ENCODE measurements at regions not wholly inside any gene's neighbourhood (a gene's known extent, or its start where the extent isn't known, plus 50 kb on each side); places are given as distances from the start of the nearest gene placed in this dataset.

GRCh38 chr5:93929131-93929530, 187.7 kb upstream of the POU5F2 start:
- TF ChIP-seq ZBTB7A (CRISPR knock-in tag; IDR thresholded peaks at IDR 0.05) = no peak
- TF ChIP-seq ZSCAN20 (CRISPR knock-in tag; IDR thresholded peaks at IDR 0.05; ENCODE audit: borderline replicate concordance) = no peak
- TF ChIP-seq CBX5 (CRISPR knock-in tag; IDR thresholded peaks at IDR 0.05; ENCODE audit: borderline replicate concordance) = no peak
- TF ChIP-seq SNRNP70 (IDR thresholded peaks at IDR 0.05; ENCODE audit: low read depth, low read length) = no peak
- no peak for TF ChIP-seq ATRX (CRISPR knock-in tag; IDR thresholded peaks at IDR 0.05; ENCODE audit: borderline replicate concordance)
- no peak for TF ChIP-seq NR3C1 (CRISPR knock-in tag; IDR thresholded peaks at IDR 0.05)
- no peak for TF ChIP-seq ZBTB44 (CRISPR knock-in tag; IDR thresholded peaks at IDR 0.05)
- TF ChIP-seq DBP (CRISPR knock-in tag; IDR thresholded peaks at IDR 0.05; ENCODE audit: not compliant biosample characterization) = no peak
- no peak for TF ChIP-seq MEF2D (CRISPR knock-in tag; IDR thresholded peaks at IDR 0.05)
- no peak for TF ChIP-seq SRSF1 (optimal IDR thresholded peaks at IDR 0.05; ENCODE audit: low read depth, low read length)

Measured in HepG2 (cell line).